ENCODE measurements at regions not wholly inside any gene's neighbourhood (a gene's known extent, or its start where the extent isn't known, plus 50 kb on each side); places are given as distances from the start of the nearest gene placed in this dataset.

- DNase-seq: no peak
These were observed 85.4 kb upstream of the PACRGL start for GRCh38 chr4:20614816-20615215.

GRCh38 chr4:20615486-20616260, 84.6 kb upstream of the PACRGL start:
- peak; percentile 48 for DNase-seq

DNA sequence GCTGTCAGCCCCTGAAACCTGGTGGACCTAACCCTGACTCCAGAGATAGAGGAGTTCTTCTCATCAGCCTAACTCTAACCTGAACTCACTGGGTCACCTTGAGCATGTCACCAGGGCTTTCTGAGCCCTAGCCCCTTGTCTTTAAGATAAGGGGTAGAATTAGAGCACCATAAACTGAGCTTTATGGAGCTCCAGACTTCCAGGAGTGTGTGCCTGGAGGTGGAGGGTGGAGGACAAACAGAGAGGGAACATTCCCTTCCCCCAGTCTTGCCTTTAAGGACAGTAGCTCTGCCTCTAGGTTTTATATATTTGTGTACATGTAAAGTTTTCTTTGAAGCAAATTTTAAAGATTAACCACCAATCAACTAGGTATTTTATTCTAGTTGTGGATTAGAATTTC, 83.9 kb upstream of the PACRGL start:
- no peak for DNase-seq

GRCh38 chr4:20616848-20617247, 83.4 kb upstream of the PACRGL start:
- DNase-seq: no peak

GRCh38 chr4:20617678-20618396, 82.4 kb upstream of the PACRGL start:
- DNase-seq: peak; percentile 53

DNA sequence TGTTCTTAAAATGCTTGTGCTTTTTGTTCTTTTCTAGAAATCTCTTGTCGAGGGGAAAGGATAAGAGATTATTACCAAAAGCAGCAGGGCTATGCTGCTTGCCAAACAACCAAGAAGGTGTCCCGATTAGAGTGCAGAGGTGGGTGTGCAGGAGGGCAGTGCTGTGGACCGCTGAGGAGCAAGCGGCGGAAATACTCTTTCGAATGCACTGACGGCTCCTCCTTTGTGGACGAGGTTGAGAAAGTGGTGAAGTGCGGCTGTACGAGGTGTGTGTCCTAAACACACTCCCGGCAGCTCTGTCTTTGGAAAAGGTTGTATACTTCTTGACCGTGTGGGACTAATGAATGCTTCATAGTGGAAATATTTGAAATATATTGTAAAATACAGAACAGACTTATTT, 81.5 kb upstream of the PACRGL start:
- no peak for DNase-seq

GRCh38 chr4:20621476-20621875, 78.8 kb upstream of the PACRGL start:
- DNase-seq: no peak

DNA sequence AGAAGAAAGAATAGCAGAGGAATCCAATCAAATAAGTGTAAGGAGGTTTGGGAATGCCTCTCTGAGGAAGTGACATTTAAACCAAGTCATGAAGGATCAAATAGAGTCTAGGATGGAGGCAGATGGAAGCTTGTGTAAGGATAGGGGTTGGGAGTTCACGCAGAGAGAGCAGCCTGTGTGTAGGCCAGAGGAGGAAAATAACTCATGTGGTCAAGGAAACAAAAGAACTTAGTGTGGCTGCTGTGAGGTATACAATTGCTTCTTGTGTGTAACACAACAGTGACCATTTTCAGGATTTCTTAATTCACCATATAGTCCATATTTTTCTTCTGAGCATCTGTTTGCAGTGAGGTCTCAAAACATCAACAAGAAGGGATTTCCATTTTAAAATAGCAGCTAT, 77.6 kb upstream of the PACRGL start:
- no peak for DNase-seq

DNA sequence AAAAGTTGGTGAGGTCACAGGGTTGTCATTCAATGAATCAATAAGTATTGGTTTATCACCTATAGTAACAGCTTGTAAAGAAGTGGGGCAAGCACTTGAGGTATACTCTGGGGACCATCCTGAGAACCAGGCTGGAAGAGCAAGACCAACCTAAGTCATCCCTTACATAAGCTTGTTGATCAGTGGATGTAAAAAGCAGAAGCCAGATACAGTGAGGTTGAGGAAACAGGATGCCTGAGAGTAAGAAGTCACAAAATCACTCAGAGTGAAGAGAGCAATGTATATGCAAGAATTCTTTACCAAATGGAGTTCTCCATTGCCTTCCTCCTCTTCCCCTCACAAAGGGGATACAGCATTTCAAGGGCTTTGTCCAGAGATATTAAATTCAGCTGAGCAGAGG, 76.3 kb upstream of the PACRGL start:
- DNase-seq: no peak

DNA sequence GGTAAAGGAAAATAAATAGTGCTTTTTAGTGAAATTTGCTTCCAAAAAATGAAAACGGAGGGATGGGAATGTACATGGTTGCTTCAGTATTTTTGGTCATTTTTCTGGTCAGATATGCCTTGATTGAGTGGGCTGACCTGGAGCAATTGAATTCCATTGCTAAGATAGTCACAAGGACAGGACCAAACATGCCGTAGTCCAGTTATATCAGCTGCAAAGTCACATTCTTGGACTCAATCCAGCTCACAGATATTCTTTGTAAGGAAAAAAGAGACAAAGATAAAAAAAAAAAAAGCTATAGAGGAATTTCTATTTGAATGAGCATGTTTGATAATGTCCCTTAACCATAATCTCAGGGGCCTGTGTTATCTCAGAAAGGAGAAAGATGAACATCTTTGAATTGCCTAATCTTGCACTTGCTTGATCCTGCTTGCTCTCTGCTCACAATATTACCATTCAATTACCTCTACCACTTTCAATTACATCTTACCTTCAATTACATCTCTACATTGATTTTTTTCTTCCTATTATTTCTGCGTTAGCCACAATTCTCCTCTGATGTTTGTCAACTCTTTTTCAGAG, 75.4 kb upstream of the PACRGL start:
- no peak for DNase-seq

GRCh38 chr4:20625426-20625825, 74.8 kb upstream of the PACRGL start:
- no peak for DNase-seq

DNA sequence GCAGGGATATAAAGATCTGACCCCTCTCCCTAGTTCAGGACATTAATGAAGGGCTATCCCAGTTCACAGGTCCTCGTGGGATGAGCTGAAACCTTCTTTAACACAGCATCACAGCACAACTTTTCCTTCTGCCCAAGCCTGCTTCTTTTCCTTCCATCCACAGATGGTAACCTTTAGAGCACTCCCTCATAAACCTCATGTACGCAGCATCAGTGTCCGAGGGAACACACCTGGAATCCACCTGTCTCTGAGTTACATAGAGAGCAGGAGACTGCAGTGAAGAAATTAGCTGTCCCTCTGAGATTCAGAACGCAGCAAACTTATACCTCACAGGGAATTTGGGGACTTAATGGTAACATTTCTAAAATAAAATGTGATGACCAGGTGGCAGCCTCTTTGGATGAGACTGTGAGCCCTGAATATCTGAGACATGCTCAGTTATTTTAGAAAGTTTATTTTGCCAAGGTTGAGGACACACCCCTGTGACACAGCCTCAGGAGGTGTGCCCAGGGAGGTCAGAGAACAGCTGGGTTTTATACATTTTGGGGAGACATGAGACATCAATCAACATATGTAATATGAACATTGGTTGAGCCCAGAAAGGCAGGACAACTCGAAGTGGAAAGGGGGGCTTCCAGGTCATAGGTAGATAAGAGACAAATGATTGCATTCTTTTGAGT, 73.8 kb upstream of the PACRGL start:
- DNase-seq: no peak

DNA sequence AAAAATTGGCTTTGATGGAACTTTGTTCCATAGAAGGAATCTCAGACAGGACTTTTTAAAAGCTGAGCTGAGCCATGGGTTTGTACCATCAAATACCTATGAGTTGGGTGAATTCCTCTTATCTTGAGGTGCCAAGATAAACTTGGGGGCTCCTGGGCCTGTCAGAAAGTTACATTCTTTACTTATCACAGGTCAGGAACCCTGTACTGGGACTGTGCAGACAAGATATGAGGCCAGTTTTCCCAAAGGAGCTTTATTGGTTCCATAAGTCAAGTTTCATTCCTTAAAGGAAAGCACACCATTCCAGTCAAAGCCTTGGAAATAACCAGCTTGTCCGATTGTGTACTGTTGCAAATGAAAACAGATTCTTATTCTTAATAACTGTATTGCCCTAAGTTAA, 72.4 kb upstream of the PACRGL start:
- no peak for DNase-seq

DNA sequence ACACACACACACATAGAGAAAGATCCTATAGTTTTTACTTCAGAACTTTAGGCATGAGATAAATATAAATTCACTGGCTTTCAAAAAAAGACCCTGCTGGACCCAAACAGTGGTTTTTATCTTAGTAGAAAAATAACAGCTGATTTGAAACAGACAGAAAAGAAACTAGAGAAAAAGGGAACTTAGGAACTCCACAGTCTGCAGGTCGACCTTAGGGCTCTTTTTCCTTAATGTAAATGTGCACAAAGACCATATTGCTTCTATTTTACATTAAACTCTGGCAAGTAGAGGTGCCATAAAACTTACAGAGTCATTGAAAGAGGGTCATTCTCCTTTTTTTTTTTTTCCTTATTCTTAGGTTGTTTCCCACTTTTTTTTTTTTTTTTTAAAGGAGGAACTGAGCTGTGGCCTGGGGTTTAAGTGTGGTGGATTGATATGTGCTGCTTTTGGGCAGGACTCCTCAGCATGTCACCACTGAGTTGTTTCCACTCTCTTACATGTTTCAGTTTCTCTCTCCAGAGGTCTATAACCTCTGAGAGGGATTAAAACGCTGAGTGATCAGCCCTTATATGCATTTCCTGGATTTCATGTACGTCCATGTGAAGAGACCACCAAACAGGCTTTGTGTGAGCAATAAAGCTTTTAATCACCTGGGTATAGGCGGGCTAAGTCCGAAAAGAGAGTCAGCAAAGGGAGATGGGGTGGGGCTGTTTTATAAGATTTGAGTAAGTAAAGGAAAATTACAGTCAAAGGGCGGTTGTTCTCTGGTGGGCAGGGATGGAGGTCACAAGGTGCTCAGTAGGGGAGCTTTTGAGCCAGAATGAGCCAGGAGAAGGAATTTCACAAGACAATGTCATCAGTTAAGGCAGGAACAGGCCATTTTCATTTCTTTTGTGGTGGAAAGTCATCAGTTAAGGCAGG, 70.8 kb upstream of the PACRGL start:
- no peak for DNase-seq

- DNase-seq: no peak
These were observed 61.4 kb upstream of the PACRGL start for GRCh38 chr4:20638825-20639224.

DNA sequence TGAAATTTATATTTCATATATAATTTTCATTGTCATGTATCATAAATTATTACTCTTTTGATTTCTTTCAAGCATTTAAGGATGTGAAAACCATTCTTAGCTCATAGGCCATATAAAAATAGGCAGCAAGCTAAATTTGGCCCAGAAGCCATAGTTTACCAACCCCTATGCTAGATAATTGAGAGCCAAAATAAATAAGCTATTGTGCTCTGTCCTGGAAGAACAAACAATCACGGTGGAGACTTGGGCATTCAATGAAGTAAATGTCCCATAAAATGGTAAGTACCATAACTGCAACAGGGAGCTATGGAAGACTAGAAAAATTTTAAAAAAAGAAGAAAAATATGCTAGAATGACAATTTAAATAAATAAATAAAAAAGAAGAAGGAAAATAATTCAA, 60.9 kb upstream of the PACRGL start:
- no peak for DNase-seq

GRCh38 chr4:20640989-20641388, 59.3 kb upstream of the PACRGL start:
- no peak for DNase-seq

DNA sequence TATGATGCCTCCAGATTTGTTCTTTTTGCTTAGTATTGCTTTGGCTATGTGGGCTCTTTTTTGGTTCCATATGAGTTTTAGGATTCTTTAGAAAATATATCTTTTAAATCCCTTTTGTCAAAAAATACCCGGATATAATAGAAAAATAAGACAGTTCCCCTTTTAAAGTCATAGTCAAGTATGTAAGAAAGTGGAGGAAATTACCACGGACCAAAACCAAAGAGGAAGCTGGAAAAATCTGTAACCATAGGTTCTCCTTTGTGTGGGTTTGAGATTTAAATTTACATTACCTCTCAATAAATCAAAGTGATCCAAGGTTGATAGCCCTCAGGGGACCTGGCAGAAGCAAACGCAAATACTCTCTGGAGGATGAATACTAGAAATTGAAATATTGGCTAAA, 58.3 kb upstream of the PACRGL start:
- DNase-seq: no peak

- no peak for DNase-seq
These were observed 56.6 kb upstream of the PACRGL start for GRCh38 chr4:20643631-20644030.

- no peak for DNase-seq
These were observed 55.0 kb upstream of the PACRGL start for GRCh38 chr4:20645236-20645635.

GRCh38 chr4:20646287-20646686, 54.0 kb upstream of the PACRGL start:
- no peak for DNase-seq
